H1 (cell line): ENCODE measurements at regions not wholly inside any gene's neighbourhood (a gene's known extent, or its start where the extent isn't known, plus 50 kb on each side); places are given as distances from the start of the nearest gene placed in this dataset.
"Not testable (repeated sequence)": the region's sequence is repeated elsewhere in the genome, so short reads cannot be mapped to it uniquely, and the experiment has no call there.

ENCODE experiments used
- CTCF ChIA-PET: fragments of 300-600 bp; sonication (Branson Sonifier 250); formaldehyde crosslinking; loops from one replicate; lab custom pipeline; 2021; ENCODE audit not compliant: partially characterized antibody; lab: Charles Lee
- POLR2A ChIA-PET: fragments of 300-600 bp; sonication (Branson Sonifier 250); formaldehyde crosslinking; loops from one replicate; lab custom pipeline; 2021; ENCODE audit warnings: inconsistent platforms; ENCODE audit not compliant: partially characterized antibody; lab: Charles Lee
- DNase-seq, 2 experiments: peaks; one replicate each; pipeline versions ENCODE4 v3.0.0 to v3.0.0-alpha.2; 2010 to 2022; ENCODE audit warnings: low spot score in 2 of 2, low read depth in 1 of 2, mixed read lengths in 1 of 2
- FAIRE-seq: peaks from 2 replicates; lab custom pipeline; 2011; peaks lifted over from hg19 to GRCh38; lab: Jason Lieb, UNC
- H2AFZ ChIP-seq: 2 replicates; pipeline ENCODE4 v1.8.1; 2012; ENCODE audit warnings: low read length, inconsistent platforms
- H2AK5ac ChIP-seq: 2 replicates; pipeline ENCODE4 v1.6.1; 2013; ENCODE audit warnings: low read depth, low read length
- H2BK120ac ChIP-seq: replicated peaks from 2 replicates; pipeline ENCODE3; 2013; ENCODE audit warnings: low read depth, low read length, inconsistent platforms
- H2BK12ac ChIP-seq: 2 replicates; pipeline ENCODE4 v1.6.1; 2013; ENCODE audit warnings: low read depth, low read length
- H2BK15ac ChIP-seq: 2 replicates; pipeline ENCODE4 v1.6.1; 2013; ENCODE audit warnings: low read length
- H2BK20ac ChIP-seq: 2 replicates; pipeline ENCODE4 v1.6.1; 2013; ENCODE audit warnings: low read length
- H2BK5ac ChIP-seq: 2 replicates; pipeline ENCODE4 v1.6.1; 2013; ENCODE audit warnings: low read depth, low read length
- H3K14ac ChIP-seq: 2 replicates; pipeline ENCODE4 v1.6.1; 2013; ENCODE audit warnings: inconsistent platforms; ENCODE audit not compliant: insufficient read length
- H3K18ac ChIP-seq: 2 replicates; pipeline ENCODE4 v1.6.1; 2013; ENCODE audit warnings: low read length; ENCODE audit errors: extremely low read depth
- H3K23ac ChIP-seq: 2 replicates; pipeline ENCODE4 v1.6.1; 2013; ENCODE audit warnings: inconsistent platforms; ENCODE audit not compliant: insufficient read length
- H3K23me2 ChIP-seq: 2 replicates; pipeline ENCODE4 v1.6.1; 2013; ENCODE audit warnings: low read depth, low read length
- H3K27ac ChIP-seq: 2 replicates; pipeline ENCODE4 v1.6.1; 2011; ENCODE audit warnings: low read depth, low read length, inconsistent platforms
- H3K27me3 ChIP-seq, 4 experiments: replicated peaks in 1 of 4; 1 replicate in 1 of 4; 2 replicates in 3 of 4; pipeline versions ENCODE4 v1.6.1 to v1.8.1; 2011 to 2013; ENCODE audit warnings: low read length in 3 of 4, mild to moderate bottlenecking in 3 of 4, inconsistent platforms in 2 of 4, mixed read lengths in 2 of 4, moderate library complexity in 1 of 4; ENCODE audit not compliant: control insufficient read depth in 3 of 4, insufficient read depth in 3 of 4; ENCODE audit errors: extremely low read depth in 1 of 4
- H3K36me3 ChIP-seq, 4 experiments: 2 replicates each; pipeline versions ENCODE4 v1.6.1 to v1.8.1; 2011 to 2013; ENCODE audit warnings: mild to moderate bottlenecking in 4 of 4, low read length in 3 of 4, moderate library complexity in 2 of 4, control low read depth in 1 of 4, inconsistent platforms in 1 of 4; ENCODE audit not compliant: insufficient read depth in 4 of 4, control insufficient read depth in 2 of 4
- H3K4ac ChIP-seq: replicated peaks from 2 replicates; pipeline ENCODE3; 2013; ENCODE audit warnings: low read length, low read depth, mixed read lengths, inconsistent platforms; ENCODE audit not compliant: insufficient read length
- H3K4me1 ChIP-seq, 4 experiments: replicated peaks in 1 of 4; 1 replicate in 1 of 4; 2 replicates in 3 of 4; pipeline versions ENCODE4 v1.6.1 to v1.8.1; 2011 to 2013; ENCODE audit warnings: low read length in 3 of 4, inconsistent platforms in 2 of 4, mixed read lengths in 1 of 4; ENCODE audit not compliant: insufficient read depth in 4 of 4, control insufficient read depth in 3 of 4
- H3K4me2 ChIP-seq, 2 experiments: 2 replicates each; pipeline versions ENCODE4 v1.6.1 to v1.8.1; 2011 to 2013; ENCODE audit warnings: low read depth in 2 of 2, low read length in 2 of 2, control low read depth in 1 of 2, inconsistent platforms in 1 of 2, mild to moderate bottlenecking in 1 of 2; ENCODE audit not compliant: insufficient read depth in 1 of 2
- H3K4me3 ChIP-seq, 4 experiments: fragments of 200-600, 300-600 bp in 1 of 4; sonication (generic), shearing (Covaris generic), sonication (Bioruptor Twin) in 1 of 4; 2 replicates each; pipeline versions ENCODE4 v1.5.1 to v1.8.1; 2011 to 2016; ENCODE audit warnings: low read length in 4 of 4, low read depth in 3 of 4, control low read depth in 2 of 4, inconsistent platforms in 2 of 4, mild to moderate bottlenecking in 2 of 4, mixed read lengths in 1 of 4, moderate library complexity in 1 of 4; ENCODE audit not compliant: insufficient read depth in 2 of 4; ENCODE audit errors: extremely low read depth in 1 of 4
- H3K56ac ChIP-seq: replicated peaks from 2 replicates; pipeline ENCODE3; 2013; ENCODE audit warnings: low read depth, mild to moderate bottlenecking, mixed read lengths, low read length, inconsistent platforms; ENCODE audit not compliant: insufficient read length
- H3K79me1 ChIP-seq: 2 replicates; pipeline ENCODE4 v1.6.1; 2013; ENCODE audit warnings: low read depth, low read length, control low read depth
- H3K79me2 ChIP-seq, 2 experiments: 2 replicates each; pipeline versions ENCODE4 v1.6.1 to v1.8.1; 2012 to 2013; ENCODE audit warnings: low read length in 2 of 2, mild to moderate bottlenecking in 2 of 2, inconsistent platforms in 1 of 2; ENCODE audit not compliant: insufficient read depth in 2 of 2, control insufficient read depth in 1 of 2
- H3K9ac ChIP-seq, 4 experiments: replicated peaks in 1 of 4; 1 replicate in 1 of 4; 2 replicates in 3 of 4; pipeline versions ENCODE4 v1.6.1 to v1.8.1; 2011 to 2013; ENCODE audit warnings: low read depth in 3 of 4, low read length in 3 of 4, control low read depth in 2 of 4, mild to moderate bottlenecking in 2 of 4, moderate library complexity in 2 of 4, inconsistent platforms in 1 of 4; ENCODE audit errors: extremely low read depth in 1 of 4
- H3K9me3 ChIP-seq, 2 experiments: 2 replicates each; pipeline versions ENCODE4 v1.6.1 to v1.8.1; 2012 to 2013; ENCODE audit warnings: mild to moderate bottlenecking in 2 of 2, moderate library complexity in 2 of 2, control low read depth in 1 of 2, inconsistent platforms in 1 of 2, low read depth in 1 of 2, low read length in 1 of 2, mixed read lengths in 1 of 2; ENCODE audit not compliant: insufficient read depth in 2 of 2
- H4K20me1 ChIP-seq, 2 experiments: replicated peaks in 1 of 2; 2 replicates each; pipeline versions ENCODE3 to v1.8.1; 2011 to 2013; ENCODE audit warnings: inconsistent platforms in 2 of 2, low read length in 2 of 2, mild to moderate bottlenecking in 1 of 2; ENCODE audit not compliant: insufficient read depth in 2 of 2, control insufficient read depth in 1 of 2
- H4K5ac ChIP-seq: 2 replicates; pipeline ENCODE4 v1.6.1; 2013; ENCODE audit warnings: low read length, low read depth, mixed read lengths, inconsistent platforms; ENCODE audit not compliant: insufficient read length
- H4K8ac ChIP-seq: 2 replicates; pipeline ENCODE4 v1.8.0; 2013; ENCODE audit warnings: mild to moderate bottlenecking, moderate library complexity, low read length, inconsistent platforms; ENCODE audit not compliant: insufficient read depth; ENCODE audit errors: extremely low read depth
- H4K91ac ChIP-seq: replicated peaks from 2 replicates; pipeline ENCODE3; 2013; ENCODE audit warnings: low read length, mixed read lengths, inconsistent platforms; ENCODE audit not compliant: insufficient read length
- WGBS, 2 experiments: shearing (Covaris generic) in 1 of 2; methylation state at CpG; one replicate each; pipeline versions ENCODE4 v1.1.6 to v1.1.7; 2013 to 2015; ENCODE audit warnings: low lambda C conversion rate in 2 of 2, mixed read lengths in 2 of 2, inconsistent platforms in 1 of 2, low coverage in 1 of 2, missing lambda C conversion rate in 1 of 2; ENCODE audit not compliant: insufficient replicate concordance in 2 of 2, insufficient coverage in 1 of 2, insufficient read length in 1 of 2; ENCODE audit errors: extremely low coverage in 1 of 2, missing lambda C conversion rate in 1 of 2; 5-methylcytosine and 5-hydroxymethylcytosine counted together

DNA sequence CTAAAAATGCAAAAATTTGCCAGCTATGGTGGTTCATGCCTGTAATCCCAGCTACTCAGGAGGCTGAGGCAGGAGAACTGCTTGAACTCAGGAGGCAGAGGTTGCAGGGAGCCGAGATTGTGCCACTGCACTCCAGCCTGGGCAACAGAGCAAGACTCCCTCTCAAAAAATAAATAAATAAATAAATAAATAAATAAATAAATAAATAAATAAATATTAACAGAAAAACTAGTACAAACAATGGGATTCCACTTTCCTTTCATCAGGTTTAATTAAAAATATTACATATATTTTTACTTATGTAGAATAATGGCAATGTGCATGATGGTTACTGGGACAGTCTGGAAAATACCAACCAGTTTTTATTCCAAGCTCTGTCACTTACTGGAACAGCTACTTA, 897.5 kb downstream of the PLOD2 start:
- H3K23me2 ChIP-seq, H4K5ac ChIP-seq, H2AK5ac ChIP-seq, H4K8ac ChIP-seq, DNase-seq, H3K27me3 ChIP-seq, H2BK20ac ChIP-seq, H3K27ac ChIP-seq, H3K4me3 ChIP-seq, H3K79me2 ChIP-seq, H3K9me3 ChIP-seq, H3K9ac ChIP-seq, H3K79me1 ChIP-seq, H2BK5ac ChIP-seq, H3K4ac ChIP-seq, H3K23ac ChIP-seq, H3K18ac ChIP-seq, H2BK15ac ChIP-seq, H3K4me1 ChIP-seq, H4K20me1 ChIP-seq, H2AFZ ChIP-seq, POLR2A ChIA-PET, H2BK12ac ChIP-seq, CTCF ChIA-PET, H2BK120ac ChIP-seq, H3K56ac ChIP-seq, FAIRE-seq, H3K14ac ChIP-seq, H3K36me3 ChIP-seq, H4K91ac ChIP-seq, H3K4me2 ChIP-seq: not testable (repeated sequence)
- 100% methylated on average over 1 of the region's 1 CpG; no CpG with 5 or more reads in 1 of the 2 experiments for WGBS, 2 experiments
